ENCODE measurements at regions not wholly inside any gene's neighbourhood (a gene's known extent, or its start where the extent isn't known, plus 50 kb on each side); places are given as distances from the start of the nearest gene placed in this dataset.

GRCh38 chr4:111718763-111719559, 426.3 kb upstream of the FAM241A start:
- TF ChIP-seq EP300 (conservative IDR thresholded peaks at IDR 0.05; ENCODE audit: poor library complexity, severe bottlenecking) (no peak), SMC3 (conservative IDR thresholded peaks at IDR 0.05; ENCODE audit: poor library complexity) (no peak), RAD21 (conservative IDR thresholded peaks at IDR 0.05) (no peak), POLR2AphosphoS5 (IDR thresholded peaks at IDR 0.05) (no peak), EZH2 (IDR thresholded peaks at IDR 0.05; ENCODE audit: borderline replicate concordance, insufficient read depth, low read length, poor library complexity, severe bottlenecking) (no peak), TAF1 (IDR thresholded peaks at IDR 0.05; ENCODE audit: low read depth) (no peak), MXI1 (conservative IDR thresholded peaks at IDR 0.05; ENCODE audit: poor library complexity, severe bottlenecking) (no peak)
- TF ChIP-seq, protein P1, sequence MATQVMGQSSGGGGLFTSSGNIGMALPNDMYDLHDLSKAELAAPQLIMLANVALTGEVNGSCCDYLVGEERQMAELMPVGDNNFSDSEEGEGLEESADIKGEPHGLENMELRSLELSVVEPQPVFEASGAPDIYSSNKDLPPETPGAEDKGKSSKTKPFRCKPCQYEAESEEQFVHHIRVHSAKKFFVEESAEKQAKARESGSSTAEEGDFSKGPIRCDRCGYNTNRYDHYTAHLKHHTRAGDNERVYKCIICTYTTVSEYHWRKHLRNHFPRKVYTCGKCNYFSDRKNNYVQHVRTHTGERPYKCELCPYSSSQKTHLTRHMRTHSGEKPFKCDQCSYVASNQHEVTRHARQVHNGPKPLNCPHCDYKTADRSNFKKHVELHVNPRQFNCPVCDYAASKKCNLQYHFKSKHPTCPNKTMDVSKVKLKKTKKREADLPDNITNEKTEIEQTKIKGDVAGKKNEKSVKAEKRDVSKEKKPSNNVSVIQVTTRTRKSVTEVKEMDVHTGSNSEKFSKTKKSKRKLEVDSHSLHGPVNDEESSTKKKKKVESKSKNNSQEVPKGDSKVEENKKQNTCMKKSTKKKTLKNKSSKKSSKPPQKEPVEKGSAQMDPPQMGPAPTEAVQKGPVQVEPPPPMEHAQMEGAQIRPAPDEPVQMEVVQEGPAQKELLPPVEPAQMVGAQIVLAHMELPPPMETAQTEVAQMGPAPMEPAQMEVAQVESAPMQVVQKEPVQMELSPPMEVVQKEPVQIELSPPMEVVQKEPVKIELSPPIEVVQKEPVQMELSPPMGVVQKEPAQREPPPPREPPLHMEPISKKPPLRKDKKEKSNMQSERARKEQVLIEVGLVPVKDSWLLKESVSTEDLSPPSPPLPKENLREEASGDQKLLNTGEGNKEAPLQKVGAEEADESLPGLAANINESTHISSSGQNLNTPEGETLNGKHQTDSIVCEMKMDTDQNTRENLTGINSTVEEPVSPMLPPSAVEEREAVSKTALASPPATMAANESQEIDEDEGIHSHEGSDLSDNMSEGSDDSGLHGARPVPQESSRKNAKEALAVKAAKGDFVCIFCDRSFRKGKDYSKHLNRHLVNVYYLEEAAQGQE (IDR thresholded peaks at IDR 0.05; ENCODE audit: borderline replicate concordance) = no peak
- TF ChIP-seq, protein P2, sequence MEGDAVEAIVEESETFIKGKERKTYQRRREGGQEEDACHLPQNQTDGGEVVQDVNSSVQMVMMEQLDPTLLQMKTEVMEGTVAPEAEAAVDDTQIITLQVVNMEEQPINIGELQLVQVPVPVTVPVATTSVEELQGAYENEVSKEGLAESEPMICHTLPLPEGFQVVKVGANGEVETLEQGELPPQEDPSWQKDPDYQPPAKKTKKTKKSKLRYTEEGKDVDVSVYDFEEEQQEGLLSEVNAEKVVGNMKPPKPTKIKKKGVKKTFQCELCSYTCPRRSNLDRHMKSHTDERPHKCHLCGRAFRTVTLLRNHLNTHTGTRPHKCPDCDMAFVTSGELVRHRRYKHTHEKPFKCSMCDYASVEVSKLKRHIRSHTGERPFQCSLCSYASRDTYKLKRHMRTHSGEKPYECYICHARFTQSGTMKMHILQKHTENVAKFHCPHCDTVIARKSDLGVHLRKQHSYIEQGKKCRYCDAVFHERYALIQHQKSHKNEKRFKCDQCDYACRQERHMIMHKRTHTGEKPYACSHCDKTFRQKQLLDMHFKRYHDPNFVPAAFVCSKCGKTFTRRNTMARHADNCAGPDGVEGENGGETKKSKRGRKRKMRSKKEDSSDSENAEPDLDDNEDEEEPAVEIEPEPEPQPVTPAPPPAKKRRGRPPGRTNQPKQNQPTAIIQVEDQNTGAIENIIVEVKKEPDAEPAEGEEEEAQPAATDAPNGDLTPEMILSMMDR (IDR thresholded peaks at IDR 0.05; ENCODE audit: poor library complexity, severe bottlenecking) = no peak
- H3K9ac ChIP-seq (ENCODE audit: low read length) = no peak overlapping the region

DNA sequence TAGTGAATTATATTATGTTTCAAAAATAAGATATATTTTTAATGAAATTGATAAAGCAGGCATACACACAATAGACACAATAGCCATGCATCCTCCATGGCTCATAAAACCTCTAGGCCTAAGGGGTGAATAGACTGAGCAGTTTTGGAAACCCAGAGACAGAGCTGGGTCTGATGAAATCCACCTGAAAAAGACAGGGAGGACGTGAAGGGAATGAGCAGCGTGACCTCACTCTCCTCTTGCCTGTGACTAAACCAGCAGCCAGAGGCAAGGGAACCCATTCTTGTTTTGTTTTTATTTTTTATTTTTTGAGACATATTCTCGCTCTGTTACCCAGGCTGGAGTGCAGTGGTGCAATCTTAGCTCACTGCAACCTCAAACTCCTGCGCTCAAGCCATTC, 424.4 kb upstream of the FAM241A start:
- no peaks in the 10 kb centered on the region for H3K36me3 ChIP-seq (ENCODE audit: insufficient read depth, low read length)
- no peaks in the 10 kb centered on the region for H4K20me1 ChIP-seq (ENCODE audit: insufficient read depth)
- no peaks in the 10 kb centered on the region for H3K9me3 ChIP-seq (ENCODE audit: low read length)
- no peak overlapping the region for H3K4me2 ChIP-seq (ENCODE audit: low read length)
- no peaks in the 10 kb centered on the region for H3F3A ChIP-seq (ENCODE audit: insufficient read depth, low read length, poor library complexity, severe bottlenecking)
- H3K9ac ChIP-seq (ENCODE audit: low read length) = no peak overlapping the region
- TF ChIP-seq MXI1 (conservative IDR thresholded peaks at IDR 0.05; ENCODE audit: poor library complexity, severe bottlenecking) = no peak
- no peak for TF ChIP-seq EP300 (conservative IDR thresholded peaks at IDR 0.05; ENCODE audit: poor library complexity, severe bottlenecking)
- no peak for TF ChIP-seq RAD21 (conservative IDR thresholded peaks at IDR 0.05)
- no peak for TF ChIP-seq EZH2 (IDR thresholded peaks at IDR 0.05; ENCODE audit: borderline replicate concordance, insufficient read depth, low read length, poor library complexity, severe bottlenecking)
- no peaks in the 10 kb centered on the region for H3K9me2 ChIP-seq (ENCODE audit: insufficient read depth, low read length)
- H3K27me3 ChIP-seq (ENCODE audit: insufficient read depth, low read depth, low read length) = no peaks in the 10 kb centered on the region
- no peak overlapping the region for H3K27ac ChIP-seq (ENCODE audit: low read length)
- H2AFZ ChIP-seq (ENCODE audit: low read depth, low read length) = no peak overlapping the region
- H3K79me2 ChIP-seq (replicated peaks; ENCODE audit: insufficient read depth, low read length) = no peaks in the 10 kb centered on the region
- no peak overlapping the region for H3K4me3 ChIP-seq (ENCODE audit: low read length)

More at GRCh38 chr4:111718763-111719559, 426.3 kb upstream of the FAM241A start:
- Histone ChIP-seq H3K79me2 (replicated peaks; ENCODE audit: insufficient read depth, low read length) (no peaks in the 10 kb centered on the region), H4K20me1 (ENCODE audit: insufficient read depth) (no peaks in the 10 kb centered on the region), H3K4me3 (ENCODE audit: low read length) (no peak overlapping the region), H2AFZ (ENCODE audit: low read depth, low read length) (no peak overlapping the region), H3K27me3 (ENCODE audit: insufficient read depth, low read depth, low read length) (no peaks in the 10 kb centered on the region), H3K27ac (ENCODE audit: low read length) (no peak overlapping the region), H3K9me3 (ENCODE audit: low read length) (no peaks in the 10 kb centered on the region), H3K36me3 (ENCODE audit: insufficient read depth, low read length) (no peaks in the 10 kb centered on the region), H3F3A (ENCODE audit: insufficient read depth, low read length, poor library complexity, severe bottlenecking) (no peaks in the 10 kb centered on the region), H3K4me2 (ENCODE audit: low read length) (no peak overlapping the region), H3K9me2 (ENCODE audit: insufficient read depth, low read length) (no peaks in the 10 kb centered on the region)
